Progenitor cell of endocrine pancreas (in vitro differentiated cells): ENCODE measurements at regions not wholly inside any gene's neighbourhood (a gene's known extent, or its start where the extent isn't known, plus 50 kb on each side); places are given as distances from the start of the nearest gene placed in this dataset.

Experiments used
- DNase-seq: peaks from one replicate; pipeline ENCODE4 v3.0.0; 2021; ENCODE audit warnings: low spot score; ENCODE audit not compliant: unreplicated experiment
- H3K27ac Mint-ChIP-seq: 2 replicates; pipeline ENCODE4 v1.8.0; 2021; ENCODE audit warnings: mild to moderate bottlenecking, moderate library complexity, mixed read lengths
- H3K27me3 Mint-ChIP-seq: 2 replicates; pipeline ENCODE4 v1.8.0; 2021; ENCODE audit warnings: mixed read lengths
- H3K36me3 Mint-ChIP-seq: 2 replicates; pipeline ENCODE4 v1.8.0; 2022; ENCODE audit warnings: mixed read lengths; ENCODE audit not compliant: insufficient read depth
- H3K4me1 Mint-ChIP-seq: 2 replicates; pipeline ENCODE4 v1.8.0; 2021; ENCODE audit warnings: low read depth, mixed read lengths
- H3K4me3 Mint-ChIP-seq: 2 replicates; pipeline ENCODE4 v1.8.0; 2021; ENCODE audit warnings: low read depth, mild to moderate bottlenecking, moderate library complexity, mixed read lengths
- H3K9me3 Mint-ChIP-seq: 2 replicates; pipeline ENCODE4 v1.8.0; 2021; ENCODE audit warnings: low read depth, mixed read lengths
- CTCF ChIP-seq: fragments of 200-600 bp; sonication (generic); IDR thresholded peaks from one replicate; pipeline ENCODE4 v1.5.0; 2021; ENCODE audit warnings: antibody characterized with exemption, mild to moderate bottlenecking; ENCODE audit not compliant: unreplicated experiment

- peaks cover 1% of the 10 kb centered on the region for H3K27me3 Mint-ChIP-seq
- no peak overlapping the region for H3K4me3 Mint-ChIP-seq
- no peak for DNase-seq
- H3K27ac Mint-ChIP-seq: no peak overlapping the region
- TF ChIP-seq CTCF: no peak
- H3K9me3 Mint-ChIP-seq: peaks cover 7% of the 10 kb centered on the region
- H3K4me1 Mint-ChIP-seq: no peaks in the 10 kb centered on the region
- H3K36me3 Mint-ChIP-seq: no peaks in the 10 kb centered on the region
These were observed 302.6 kb upstream of the ADAMTS16 start for GRCh38 chr5:4837489-4838058.

GRCh38 chr5:4845221-4845620 is 294.9 kb upstream of the ADAMTS16 start:
- no peaks in the 10 kb centered on the region for H3K4me1 Mint-ChIP-seq
- H3K27me3 Mint-ChIP-seq: no peaks in the 10 kb centered on the region
- H3K36me3 Mint-ChIP-seq: no peaks in the 10 kb centered on the region
- H3K27ac Mint-ChIP-seq: no peak overlapping the region
- no peak overlapping the region for H3K4me3 Mint-ChIP-seq
- TF ChIP-seq CTCF: no peak
- no peak for DNase-seq
- H3K9me3 Mint-ChIP-seq: peaks cover 11% of the 10 kb centered on the region

DNA sequence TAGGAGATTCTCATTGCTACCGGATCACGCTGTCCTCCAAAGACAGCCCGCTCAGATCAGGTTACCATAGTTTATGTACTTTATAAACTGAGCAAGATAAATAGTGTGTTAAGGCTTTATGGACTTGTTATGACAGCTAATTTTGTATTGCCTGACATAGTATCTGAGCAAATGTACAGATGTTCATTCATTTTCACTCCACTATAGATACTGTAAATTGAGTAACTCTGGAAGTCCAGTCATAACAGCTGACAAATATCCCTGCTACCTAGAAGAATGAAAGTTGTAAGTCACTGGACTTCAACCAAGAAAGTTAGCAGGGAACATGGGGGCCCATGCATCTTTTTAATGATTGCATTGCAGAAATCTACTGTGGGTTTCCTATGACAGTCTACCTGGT is 292.4 kb upstream of the ADAMTS16 start:
- Mint-ChIP-seq H3K4me3 (no peak overlapping the region), H3K4me1 (no peaks in the 10 kb centered on the region), H3K9me3 (peaks cover 19% of the 10 kb centered on the region), H3K27me3 (no peaks in the 10 kb centered on the region), H3K27ac (no peak overlapping the region), H3K36me3 (no peaks in the 10 kb centered on the region)
- no peak for DNase-seq
- TF ChIP-seq CTCF: no peak

DNA sequence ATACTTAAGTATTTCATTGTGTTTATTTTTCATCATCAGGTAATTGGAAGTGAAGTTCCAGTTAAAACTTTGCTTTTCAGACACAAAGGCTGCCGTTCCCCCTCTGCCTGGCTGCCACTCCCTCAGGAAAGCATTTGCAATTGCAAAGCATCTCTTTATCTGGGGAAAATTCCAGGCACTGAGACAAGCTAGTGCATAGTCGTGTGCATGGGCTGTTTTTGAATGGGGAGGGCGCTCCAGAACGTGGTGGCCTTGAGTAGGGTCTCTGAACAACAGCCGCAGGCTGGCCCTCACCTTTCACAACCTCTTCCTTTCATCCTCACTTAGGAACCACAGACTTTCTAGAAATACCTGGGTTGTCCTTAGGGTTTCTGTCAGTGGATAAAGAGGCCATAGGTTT is 285.1 kb upstream of the ADAMTS16 start:
- no peak for TF ChIP-seq CTCF
- H3K27ac Mint-ChIP-seq: no peak overlapping the region
- no peak for DNase-seq
- H3K27me3 Mint-ChIP-seq: peaks cover 8% of the 10 kb centered on the region
- H3K4me3 Mint-ChIP-seq: no peak overlapping the region
- H3K36me3 Mint-ChIP-seq: no peaks in the 10 kb centered on the region
- H3K4me1 Mint-ChIP-seq: no peaks in the 10 kb centered on the region
- peaks cover 8% of the 10 kb centered on the region for H3K9me3 Mint-ChIP-seq

DNA sequence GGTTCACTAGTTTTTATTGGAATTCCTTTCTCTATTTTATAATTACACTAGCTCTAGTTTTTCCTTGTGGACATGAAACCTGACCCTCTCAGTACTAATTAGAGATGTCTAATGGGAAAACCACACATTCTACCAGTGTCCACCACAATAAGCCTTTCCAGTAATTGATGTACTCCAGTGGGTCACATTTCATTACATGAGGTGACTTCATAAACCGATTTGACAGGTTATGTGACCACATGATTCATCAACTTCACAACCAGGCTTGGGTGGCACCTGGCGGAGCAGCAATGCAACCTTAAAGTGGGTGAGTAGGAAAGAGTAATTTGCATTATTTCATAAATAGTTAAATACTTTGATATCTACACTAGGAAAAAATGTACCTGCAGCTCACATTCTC is 284.2 kb upstream of the ADAMTS16 start:
- H3K27me3 Mint-ChIP-seq: peaks cover 8% of the 10 kb centered on the region
- H3K4me3 Mint-ChIP-seq: no peak overlapping the region
- no peaks in the 10 kb centered on the region for H3K36me3 Mint-ChIP-seq

More for the DNA sequence above, 284.2 kb upstream of the ADAMTS16 start:
- no peaks in the 10 kb centered on the region for H3K4me1 Mint-ChIP-seq
- H3K9me3 Mint-ChIP-seq: peaks cover 7% of the 10 kb centered on the region
- no peak overlapping the region for H3K27ac Mint-ChIP-seq
- DNase-seq: no peak
- no peak for TF ChIP-seq CTCF
